B cell (primary cell): ENCODE measurements at regions not wholly inside any gene's neighbourhood (a gene's known extent, or its start where the extent isn't known, plus 50 kb on each side); places are given as distances from the start of the nearest gene placed in this dataset.

Experiments used
- CTCF ChIP-seq: fragments of 200-600 bp; IDR thresholded peaks from one replicate; pipeline ENCODE4 v1.8.0; 2022; ENCODE audit warnings: antibody characterized with exemption, mild to moderate bottlenecking
- EZH2 ChIP-seq: IDR thresholded peaks from 2 replicates; pipeline ENCODE4 v1.6.1; 2012; ENCODE audit warnings: borderline replicate concordance, low read depth, mild to moderate bottlenecking, moderate library complexity, low read length; ENCODE audit not compliant: insufficient read depth, poor library complexity, severe bottlenecking

GRCh38 chr2:239738159-239738558 lies 287.0 kb downstream of the NDUFA10 start:
- no peak for TF ChIP-seq CTCF
- no peak for TF ChIP-seq EZH2
